Vagina (tissue), 2 donors: ENCODE measurements at regions not wholly inside any gene's neighbourhood (a gene's known extent, or its start where the extent isn't known, plus 50 kb on each side); places are given as distances from the start of the nearest gene placed in this dataset.

Experiments used
- DNase-seq, 2 donors: peaks; one replicate each; pipeline ENCODE4 v3.0.0-alpha.2; 2017; ENCODE audit errors: extremely low spot score in 2 of 2
- H3K27ac ChIP-seq: fragments of 200-600 bp; sonication (generic); one replicate; pipeline ENCODE4 v1.5.1; 2019
- H3K27me3 ChIP-seq: fragments of 200-600 bp; sonication (generic); one replicate; pipeline ENCODE4 v1.5.1; 2019
- H3K36me3 ChIP-seq, 2 donors: fragments of 200-600 bp; sonication (generic); one replicate each; pipeline ENCODE4 v1.5.1; 2017 to 2019
- H3K4me1 ChIP-seq: fragments of 200-600 bp; sonication (generic); one replicate; pipeline ENCODE4 v1.5.1; 2019
- H3K4me3 ChIP-seq, 2 donors: fragments of 200-600 bp; sonication (generic); 1 replicate in 1 of 2; 2 replicates in 1 of 2; pipeline ENCODE4 v1.5.1; 2016 to 2019
- H3K9me3 ChIP-seq: fragments of 200-600 bp; sonication (generic); one replicate; pipeline ENCODE4 v1.5.1; 2019
- CTCF ChIP-seq, 3 experiments: fragments of 450-650 bp in 2 of 3; fragments of 200-600 bp in 1 of 3; sonication (generic) in 1 of 3; IDR thresholded peaks; one replicate each; pipeline ENCODE4 v1.5.1; 2017 to 2019; ENCODE audit warnings: antibody characterized with exemption in 3 of 3, mild to moderate bottlenecking in 2 of 3, moderate library complexity in 2 of 3
- POLR2A ChIP-seq, 2 donors: fragments of 450-650 bp; IDR thresholded peaks; one replicate each; pipeline ENCODE4 v1.6.1; 2017; ENCODE audit warnings: antibody characterized with exemption in 2 of 2, mild to moderate bottlenecking in 2 of 2, moderate library complexity in 2 of 2
- POLR2AphosphoS5 ChIP-seq, 2 donors: sonication (generic); formaldehyde crosslinking; IDR thresholded peaks; one replicate each; pipeline ENCODE4 v1.9.0; 2017; ENCODE audit warnings: antibody characterized with exemption in 2 of 2, mild to moderate bottlenecking in 2 of 2, low read depth in 1 of 2; ENCODE audit not compliant: insufficient read depth in 1 of 2
- intact Hi-C: fragments of 100-400 bp; cut with DNase I; formaldehyde crosslinking; loops from one replicate; pipeline ENCODE4 v1.15.1; 2023

DNA sequence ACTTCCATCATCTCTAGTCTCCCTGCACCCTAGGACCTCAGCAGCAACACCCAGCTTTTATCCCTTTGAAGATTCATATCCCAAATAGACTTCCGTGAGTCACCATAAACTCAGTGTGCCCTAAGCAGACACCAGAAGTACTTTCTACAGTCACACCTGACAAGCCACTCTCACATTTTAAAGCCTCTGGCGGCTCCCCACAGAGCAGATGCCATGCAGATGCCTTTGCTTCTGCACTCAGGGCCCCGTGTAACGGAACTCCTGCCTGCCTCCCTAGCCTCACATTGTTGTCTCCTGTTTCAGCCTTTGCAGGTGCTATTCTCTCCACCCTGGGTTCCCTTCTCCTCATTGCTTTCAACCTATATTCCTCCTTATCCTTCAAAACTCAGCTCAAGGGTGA lies 155.5 kb upstream of the SLC24A5 start:
- no peaks in the 10 kb centered on the region for H3K9me3 ChIP-seq
- intact Hi-C loops: no loop called here
- H3K36me3 ChIP-seq: no peaks in the 10 kb centered on the region
- peaks cover 8% of the 10 kb centered on the region for H3K4me1 ChIP-seq
- no peak for DNase-seq
- no peaks in the 10 kb centered on the region for H3K27me3 ChIP-seq
- no peak overlapping the region for H3K27ac ChIP-seq
- H3K4me3 ChIP-seq: no peak overlapping the region
- TF ChIP-seq POLR2A (IDR thresholded peaks at IDR 0.05) (no peak), POLR2AphosphoS5 (IDR thresholded peaks at IDR 0.05; ENCODE audit: insufficient read depth in 1 of 2, low read depth in 1 of 2) (no peak), CTCF (IDR thresholded peaks at IDR 0.05) (no peak)

DNA sequence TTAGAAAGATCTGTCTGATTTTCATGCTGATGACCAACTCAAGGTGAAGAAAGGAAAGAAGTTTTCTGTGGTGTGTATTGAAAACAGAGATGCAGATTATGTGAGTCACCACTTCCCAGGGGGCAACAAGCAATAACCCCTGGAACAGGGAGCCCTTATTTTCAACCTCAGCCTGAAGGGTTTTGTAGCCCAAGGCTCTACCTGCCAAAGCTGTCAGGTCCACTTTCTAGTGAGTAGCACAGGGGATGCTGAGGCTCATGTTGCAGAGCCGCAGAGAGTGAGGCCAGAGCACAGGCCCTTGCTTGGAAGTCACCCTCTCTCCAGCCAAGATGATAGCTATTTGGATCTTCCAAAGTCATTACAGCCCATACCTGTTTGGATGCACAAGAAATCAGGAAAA lies 152.2 kb upstream of the SLC24A5 start:
- DNase-seq: no peak
- no peaks in the 10 kb centered on the region for H3K27me3 ChIP-seq
- H3K36me3 ChIP-seq: no peaks in the 10 kb centered on the region
- H3K4me1 ChIP-seq: no peaks in the 10 kb centered on the region
- intact Hi-C loops: no loop called here
- H3K27ac ChIP-seq: no peak overlapping the region
- H3K9me3 ChIP-seq: no peaks in the 10 kb centered on the region
- TF ChIP-seq CTCF (IDR thresholded peaks at IDR 0.05) (no peak), POLR2AphosphoS5 (IDR thresholded peaks at IDR 0.05; ENCODE audit: insufficient read depth in 1 of 2, low read depth in 1 of 2) (no peak), POLR2A (IDR thresholded peaks at IDR 0.05) (no peak)
- H3K4me3 ChIP-seq: no peak overlapping the region

- Histone ChIP-seq H3K4me3 (no peak overlapping the region), H3K27ac (no peak overlapping the region), H3K9me3 (no peaks in the 10 kb centered on the region), H3K27me3 (no peaks in the 10 kb centered on the region), H3K36me3 (no peaks in the 10 kb centered on the region), H3K4me1 (no peaks in the 10 kb centered on the region)
- DNase-seq: no peak
- intact Hi-C loops: no loop called here
- TF ChIP-seq POLR2AphosphoS5 (IDR thresholded peaks at IDR 0.05; ENCODE audit: insufficient read depth in 1 of 2, low read depth in 1 of 2) (no peak), CTCF (IDR thresholded peaks at IDR 0.05) (no peak), POLR2A (IDR thresholded peaks at IDR 0.05) (no peak)
Observed at GRCh38 chr15:47971637-47972036, 149.2 kb upstream of the SLC24A5 start.

DNA sequence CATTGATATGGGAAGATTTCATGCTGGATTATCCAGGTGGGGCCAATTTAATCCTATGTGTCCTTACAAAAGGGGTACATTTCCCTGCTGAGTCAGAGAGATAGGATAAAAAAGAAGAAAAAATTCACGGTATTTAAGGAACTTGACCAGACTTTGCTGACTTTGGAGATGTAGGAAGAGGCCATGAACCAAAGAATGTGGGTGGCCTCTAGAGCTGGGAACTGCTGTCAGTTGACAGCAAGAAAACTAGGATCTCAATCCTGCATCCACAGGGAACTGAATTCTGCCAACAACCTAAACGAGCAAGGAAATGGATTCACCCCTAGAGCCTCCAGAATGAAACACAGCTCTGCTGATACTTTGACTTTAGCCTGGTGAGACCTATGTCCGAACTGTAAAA lies 148.1 kb upstream of the SLC24A5 start:
- H3K4me3 ChIP-seq: no peak overlapping the region
- H3K36me3 ChIP-seq: no peaks in the 10 kb centered on the region
- no peaks in the 10 kb centered on the region for H3K9me3 ChIP-seq
- TF ChIP-seq POLR2AphosphoS5 (IDR thresholded peaks at IDR 0.05; ENCODE audit: insufficient read depth in 1 of 2, low read depth in 1 of 2) (no peak), POLR2A (IDR thresholded peaks at IDR 0.05) (no peak), CTCF (IDR thresholded peaks at IDR 0.05) (no peak)
- no peak overlapping the region for H3K27ac ChIP-seq
- intact Hi-C loops: no loop called here
- no peaks in the 10 kb centered on the region for H3K4me1 ChIP-seq
- no peak for DNase-seq
- no peaks in the 10 kb centered on the region for H3K27me3 ChIP-seq

GRCh38 chr15:47974724-47975123 lies 146.1 kb upstream of the SLC24A5 start:
- no peak for TF ChIP-seq POLR2A (IDR thresholded peaks at IDR 0.05)
- TF ChIP-seq POLR2AphosphoS5 (IDR thresholded peaks at IDR 0.05; ENCODE audit: insufficient read depth in 1 of 2, low read depth in 1 of 2): no peak
- no peak for TF ChIP-seq CTCF (IDR thresholded peaks at IDR 0.05)
- no peak overlapping the region for H3K4me3 ChIP-seq
- no peaks in the 10 kb centered on the region for H3K9me3 ChIP-seq
- H3K4me1 ChIP-seq: no peaks in the 10 kb centered on the region
- intact Hi-C loops: no loop called here
- H3K27ac ChIP-seq: no peak overlapping the region
- no peak for DNase-seq
- no peaks in the 10 kb centered on the region for H3K36me3 ChIP-seq
- no peaks in the 10 kb centered on the region for H3K27me3 ChIP-seq
